ENCODE measurements at regions not wholly inside any gene's neighbourhood (a gene's known extent, or its start where the extent isn't known, plus 50 kb on each side); places are given as distances from the start of the nearest gene placed in this dataset.

- DNase-seq, result no peak
Measured at GRCh38 chr18:56115071-56116015, 523.0 kb downstream of the TXNL1 start.

- no peak for DNase-seq
Measured at GRCh38 chr18:56112984-56113383, 525.0 kb upstream of the TCF4 start.

GRCh38 chr18:56112013-56112749 is 524.2 kb upstream of the TCF4 start:
- DNase-seq, result no peak

- DNase-seq, result peak; percentile 19 to 43
Measured at GRCh38 chr18:56109757-56110156, 521.8 kb upstream of the TCF4 start.

GRCh38 chr18:56108478-56109367 is 520.7 kb upstream of the TCF4 start:
- no peak for DNase-seq

- DNase-seq, result peak; percentile 19 to 83
Measured at GRCh38 chr18:56107821-56108477, 520.0 kb upstream of the TCF4 start.

- DNase-seq, result no peak
Measured at GRCh38 chr18:56100090-56100722, 512.2 kb upstream of the TCF4 start.

- DNase-seq, result no peak
Measured at GRCh38 chr18:56097621-56098020, 509.6 kb upstream of the TCF4 start.

- DNase-seq, result no peak
Measured at GRCh38 chr18:56096861-56097260, 508.9 kb upstream of the TCF4 start.

- no peak for DNase-seq
Measured at GRCh38 chr18:56089612-56090258, 501.7 kb upstream of the TCF4 start.

- no peak for DNase-seq
Measured at GRCh38 chr18:56086786-56087185, 498.8 kb upstream of the TCF4 start.

GRCh38 chr18:56086176-56086575 is 498.2 kb upstream of the TCF4 start:
- DNase-seq, result no peak

- no peak for DNase-seq
Measured at GRCh38 chr18:56085551-56085950, 497.6 kb upstream of the TCF4 start.

- DNase-seq, result no peak
Measured at GRCh38 chr18:56083523-56084287, 495.7 kb upstream of the TCF4 start.

- DNase-seq, result no peak
Measured at GRCh38 chr18:56083097-56083521, 495.1 kb upstream of the TCF4 start.

GRCh38 chr18:56076723-56077122 is 488.7 kb upstream of the TCF4 start:
- no peak for DNase-seq

- DNase-seq, result no peak
Measured at GRCh38 chr18:56068701-56069100, 480.7 kb upstream of the TCF4 start.

GRCh38 chr18:56067969-56068671 is 480.1 kb upstream of the TCF4 start:
- no peak for DNase-seq

- DNase-seq, result no peak
Measured at GRCh38 chr18:56067214-56067894, 479.4 kb upstream of the TCF4 start.

Measured in NCI-H187 (cell line).